ENCODE measurements at regions not wholly inside any gene's neighbourhood (a gene's known extent, or its start where the extent isn't known, plus 50 kb on each side); places are given as distances from the start of the nearest gene placed in this dataset.

- TF ChIP-seq CTCF (IDR thresholded peaks at IDR 0.05; ENCODE audit: borderline replicate concordance, extremely low read depth, insufficient read depth), result no peak
- Histone ChIP-seq H3K4me3 (ENCODE audit: low read length in 3 of 3) (no peak overlapping the region), H3K4me1 (ENCODE audit: control insufficient read depth in 2 of 3, insufficient read depth in 2 of 3, low read depth in 1 of 3, low read length in 3 of 3) (no peaks in the 10 kb centered on the region), H3K27ac (ENCODE audit: low read depth in 2 of 2, low read length in 2 of 2) (no peak overlapping the region), H3K27me3 (ENCODE audit: control insufficient read depth, insufficient read depth, low read length) (no peaks in the 10 kb centered on the region), H3K9me3 (ENCODE audit: control insufficient read depth in 2 of 3, insufficient read depth in 1 of 3, low read length in 3 of 3) (no peaks in the 10 kb centered on the region), H3K36me3 (ENCODE audit: control insufficient read depth in 2 of 3, insufficient read depth in 3 of 3, low read length in 3 of 3) (no peaks in the 10 kb centered on the region), H3K9ac (ENCODE audit: low read length in 3 of 3) (no peak overlapping the region)
- intact Hi-C loops (cut with DNase I), result no loop called here
- DNase-seq, result no peak
- FAIRE-seq, result no peak
Observed at GRCh38 chr4:155434904-155435303, 58.1 kb upstream of the MAP9 start.

- TF ChIP-seq CTCF (IDR thresholded peaks at IDR 0.05; ENCODE audit: borderline replicate concordance, extremely low read depth, insufficient read depth), result no peak
- DNase-seq (no peak), FAIRE-seq (no peak)
- Histone ChIP-seq H3K36me3 (ENCODE audit: control insufficient read depth in 2 of 3, insufficient read depth in 3 of 3, low read length in 3 of 3) (no peaks in the 10 kb centered on the region), H3K4me1 (ENCODE audit: control insufficient read depth in 2 of 3, insufficient read depth in 2 of 3, low read depth in 1 of 3, low read length in 3 of 3) (no peaks in the 10 kb centered on the region), H3K9me3 (ENCODE audit: control insufficient read depth in 2 of 3, insufficient read depth in 1 of 3, low read length in 3 of 3) (no peaks in the 10 kb centered on the region), H3K27me3 (ENCODE audit: control insufficient read depth, insufficient read depth, low read length) (no peaks in the 10 kb centered on the region), H3K4me3 (ENCODE audit: low read length in 3 of 3) (no peak overlapping the region), H3K9ac (ENCODE audit: low read length in 3 of 3) (no peak overlapping the region), H3K27ac (ENCODE audit: low read depth in 2 of 2, low read length in 2 of 2) (no peak overlapping the region)
- intact Hi-C loops (cut with DNase I), result no loop called here
Observed at GRCh38 chr4:155434366-155434765, 57.6 kb upstream of the MAP9 start.

- intact Hi-C loops (cut with DNase I), result no loop called here
- Histone ChIP-seq H3K27me3 (ENCODE audit: control insufficient read depth, insufficient read depth, low read length) (no peaks in the 10 kb centered on the region), H3K4me3 (ENCODE audit: low read length in 3 of 3) (no peak overlapping the region), H3K27ac (ENCODE audit: low read depth in 2 of 2, low read length in 2 of 2) (no peak overlapping the region), H3K36me3 (ENCODE audit: control insufficient read depth in 2 of 3, insufficient read depth in 3 of 3, low read length in 3 of 3) (no peaks in the 10 kb centered on the region), H3K4me1 (ENCODE audit: control insufficient read depth in 2 of 3, insufficient read depth in 2 of 3, low read depth in 1 of 3, low read length in 3 of 3) (no peaks in the 10 kb centered on the region), H3K9me3 (ENCODE audit: control insufficient read depth in 2 of 3, insufficient read depth in 1 of 3, low read length in 3 of 3) (no peaks in the 10 kb centered on the region), H3K9ac (ENCODE audit: low read length in 3 of 3) (no peak overlapping the region)
- FAIRE-seq (no peak), DNase-seq (no peak)
- TF ChIP-seq CTCF (IDR thresholded peaks at IDR 0.05; ENCODE audit: borderline replicate concordance, extremely low read depth, insufficient read depth), result no peak
Observed at GRCh38 chr4:155433636-155434360, 57.0 kb upstream of the MAP9 start.
